B cell (primary cell): ENCODE measurements at regions not wholly inside any gene's neighbourhood (a gene's known extent, or its start where the extent isn't known, plus 50 kb on each side); places are given as distances from the start of the nearest gene placed in this dataset.

Experiments
- ATAC-seq: fragments of 200-7000 bp; cut with Tn5 transposase; one replicate; pipeline ENCODE4 v1.10.0; 2021; ENCODE audit warnings: low read depth, mild to moderate bottlenecking, moderate number of reproducible peaks, moderate library complexity
- CTCF ChIA-PET: fragments of 350-600 bp; sonication (Branson Sonifier 250); formaldehyde crosslinking; loops from one replicate; lab custom pipeline; 2021; ENCODE audit warnings: antibody characterized with exemption, inconsistent platforms; lab: Charles Lee
- POLR2A ChIA-PET: fragments of 350-600 bp; sonication (Branson Sonifier 250); formaldehyde crosslinking; loops from one replicate; lab custom pipeline; 2021; ENCODE audit warnings: antibody characterized with exemption; lab: Charles Lee
- DNase-seq: peaks from one replicate; pipeline ENCODE4 v3.0.0; 2013
- H2AFZ ChIP-seq: 2 replicates; pipeline ENCODE4 v1.6.1; 2012; ENCODE audit warnings: mild to moderate bottlenecking, low read depth, low read length; ENCODE audit not compliant: insufficient read depth, poor library complexity, severe bottlenecking
- H3K27ac ChIP-seq, 2 donors: 1 replicate in 1 of 2; 2 replicates in 1 of 2; pipeline ENCODE4 v1.5.1; 2012 to 2013; ENCODE audit warnings: low read length in 2 of 2, mild to moderate bottlenecking in 2 of 2, moderate library complexity in 1 of 2
- H3K27me3 ChIP-seq, 4 experiments: fragments of 200-600 bp in 1 of 4; sonication (generic) in 1 of 4; replicated peaks in 1 of 4; 1 replicate in 2 of 4; 2 replicates in 2 of 4; pipeline versions ENCODE4 v1.6.1 to v1.7.0; 2013 to 2016; ENCODE audit warnings: low read length in 3 of 4, mild to moderate bottlenecking in 2 of 4, mixed read lengths in 1 of 4, moderate library complexity in 1 of 4; ENCODE audit not compliant: insufficient read depth in 4 of 4, control insufficient read depth in 3 of 4; ENCODE audit errors: control extremely low read depth in 1 of 4
- H3K36me3 ChIP-seq, 2 experiments: replicated peaks in 1 of 2; 1 replicate in 1 of 2; 2 replicates in 1 of 2; pipeline versions ENCODE4 v1.6.1 to v1.7.1; 2013; ENCODE audit warnings: low read length in 1 of 2; ENCODE audit not compliant: insufficient read depth in 2 of 2, control insufficient read depth in 1 of 2; ENCODE audit errors: control extremely low read depth in 1 of 2, extremely low read depth in 1 of 2
- H3K4me1 ChIP-seq, 2 donors: fragments of 200-600 bp in 1 of 2; sonication (generic) in 1 of 2; 1 replicate in 1 of 2; 2 replicates in 1 of 2; pipeline versions ENCODE4 v1.5.1 to v1.6.1; 2013 to 2017; ENCODE audit warnings: low read length in 2 of 2; ENCODE audit not compliant: control insufficient read depth in 2 of 2, insufficient read depth in 2 of 2
- H3K4me2 ChIP-seq: replicated peaks from 2 replicates; pipeline ENCODE3; 2012; ENCODE audit warnings: mild to moderate bottlenecking, low read depth, low read length; ENCODE audit not compliant: poor library complexity, severe bottlenecking
- H3K4me3 ChIP-seq, 5 experiments: fragments of 200-600 bp in 1 of 5; sonication (generic) in 1 of 5; 1 replicate in 3 of 5; 2 replicates in 2 of 5; pipeline versions ENCODE4 v1.5.1 to v1.7.0; 2011 to 2016; ENCODE audit warnings: low read length in 4 of 5, mild to moderate bottlenecking in 4 of 5, low read depth in 2 of 5, control low read depth in 1 of 5, moderate library complexity in 1 of 5; ENCODE audit not compliant: insufficient read depth in 1 of 5; ENCODE audit errors: control extremely low read depth in 1 of 5, extremely low read depth in 1 of 5
- H3K79me2 ChIP-seq: fragments of 200-600 bp; sonication (generic); one replicate; pipeline ENCODE4 v1.6.0; 2016; ENCODE audit warnings: low read length; ENCODE audit not compliant: control insufficient read depth, insufficient read depth
- H3K9ac ChIP-seq: fragments of 200-600 bp; sonication (generic); 2 replicates; pipeline ENCODE4 v1.6.1; 2017; ENCODE audit warnings: mild to moderate bottlenecking, low read length, moderate library complexity
- H3K9me3 ChIP-seq, 3 donors: one replicate each; pipeline versions ENCODE4 v1.6.1 to v1.7.1; 2013; ENCODE audit warnings: low read length in 2 of 3; ENCODE audit not compliant: control insufficient read depth in 2 of 3, insufficient read depth in 1 of 3; ENCODE audit errors: control extremely low read depth in 1 of 3
- H4K20me1 ChIP-seq: 2 replicates; pipeline ENCODE4 v1.6.0; 2012; ENCODE audit warnings: mild to moderate bottlenecking, low read length; ENCODE audit not compliant: insufficient read depth, control insufficient read depth, poor library complexity, severe bottlenecking
- H3K27ac Mint-ChIP-seq: one replicate; pipeline ENCODE4 v1.8.0; 2021; ENCODE audit warnings: mixed read lengths
- H3K27me3 Mint-ChIP-seq: one replicate; pipeline ENCODE4 v1.8.0; 2021; ENCODE audit warnings: mixed read lengths
- H3K4me1 Mint-ChIP-seq: one replicate; pipeline ENCODE4 v1.8.0; 2021; ENCODE audit warnings: mixed read lengths
- H3K4me3 Mint-ChIP-seq: one replicate; pipeline ENCODE4 v1.8.0; 2021; ENCODE audit warnings: mixed read lengths
- H3K9me3 Mint-ChIP-seq: one replicate; pipeline ENCODE4 v1.8.0; 2022; ENCODE audit warnings: mixed read lengths; ENCODE audit not compliant: insufficient read depth
- CTCF ChIP-seq: fragments of 200-600 bp; IDR thresholded peaks from one replicate; pipeline ENCODE4 v1.8.0; 2022; ENCODE audit warnings: antibody characterized with exemption, mild to moderate bottlenecking
- EZH2 ChIP-seq: IDR thresholded peaks from 2 replicates; pipeline ENCODE4 v1.6.1; 2012; ENCODE audit warnings: borderline replicate concordance, low read depth, mild to moderate bottlenecking, moderate library complexity, low read length; ENCODE audit not compliant: insufficient read depth, poor library complexity, severe bottlenecking
- WGBS: methylation state at CpG from one replicate; pipeline ENCODE4 v1.1.5; 2013; ENCODE audit warnings: missing lambda C conversion rate; ENCODE audit not compliant: insufficient coverage; 5-methylcytosine and 5-hydroxymethylcytosine counted together
- intact Hi-C: fragments of 100-400 bp; cut with micrococcal nuclease; formaldehyde crosslinking; loops from one replicate; pipeline ENCODE4 v1.10.0; 2022

GRCh38 chr1:191142748-191143147 is 665.1 kb upstream of the BRINP3 start:
- POLR2A ChIA-PET, result no interaction called here
- TF ChIP-seq CTCF, result no peak
- TF ChIP-seq EZH2, result no peak
- WGBS, result 90% methylated on average over 2 of the region's 3 CpGs
- Histone ChIP-seq H3K27me3 (no peaks in the 10 kb centered on the region), H4K20me1 (no peaks in the 10 kb centered on the region), H2AFZ (no peak overlapping the region), H3K27ac (no peak overlapping the region), H3K79me2 (no peaks in the 10 kb centered on the region), H3K36me3 (no peaks in the 10 kb centered on the region), H3K9me3 (no peaks in the 10 kb centered on the region), H3K4me3 (no peak overlapping the region), H3K4me1 (no peaks in the 10 kb centered on the region), H3K9ac (no peak overlapping the region), H3K4me2 (no peak overlapping the region)
- DNase-seq, result no peak
- no peaks in the 10 kb centered on the region for H3K27me3 Mint-ChIP-seq
- ATAC-seq, result no peak
- CTCF ChIA-PET, result no interaction called here
- no peak overlapping the region for H3K27ac Mint-ChIP-seq
- intact Hi-C loops, result no loop called here
- no peaks in the 10 kb centered on the region for H3K4me1 Mint-ChIP-seq
- H3K4me3 Mint-ChIP-seq, result no peak overlapping the region
- H3K9me3 Mint-ChIP-seq, result peaks cover 4% of the 10 kb centered on the region

GRCh38 chr1:191145834-191146233 is 668.2 kb upstream of the BRINP3 start:
- ChIA-PET CTCF (no interaction called here), POLR2A (no interaction called here)
- Histone ChIP-seq H3K9ac (no peak overlapping the region), H3K9me3 (no peaks in the 10 kb centered on the region), H3K4me1 (no peaks in the 10 kb centered on the region), H4K20me1 (no peaks in the 10 kb centered on the region), H3K4me2 (no peak overlapping the region), H3K79me2 (no peaks in the 10 kb centered on the region), H3K4me3 (no peak overlapping the region), H3K27me3 (no peaks in the 10 kb centered on the region), H2AFZ (no peak overlapping the region), H3K27ac (no peak overlapping the region), H3K36me3 (no peaks in the 10 kb centered on the region)
- no peak overlapping the region for H3K4me3 Mint-ChIP-seq
- ATAC-seq (no peak), DNase-seq (no peak)
- H3K27ac Mint-ChIP-seq, result no peak overlapping the region
- WGBS, result 81% methylated on average over 3 of the region's 3 CpGs
- H3K4me1 Mint-ChIP-seq, result no peaks in the 10 kb centered on the region
- intact Hi-C loops, result no loop called here
- TF ChIP-seq EZH2, result no peak
- TF ChIP-seq CTCF, result no peak
- H3K9me3 Mint-ChIP-seq, result peaks cover 4% of the 10 kb centered on the region
- no peaks in the 10 kb centered on the region for H3K27me3 Mint-ChIP-seq
